Medulla oblongata (tissue), 1 donor: ENCODE measurements at regions not wholly inside any gene's neighbourhood (a gene's known extent, or its start where the extent isn't known, plus 50 kb on each side); places are given as distances from the start of the nearest gene placed in this dataset.

Experiments
- DNase-seq: peaks from one replicate; pipeline ENCODE4 v3.0.0-alpha.2; 2015; ENCODE audit errors: extremely low spot score

- DNase-seq: peak; percentile 5
Measured at GRCh38 chr9:23586906-23587305, 239.1 kb downstream of the ELAVL2 start.

- DNase-seq: peak; percentile 90
Measured at GRCh38 chr9:23587433-23587832, 238.6 kb downstream of the ELAVL2 start.

DNA sequence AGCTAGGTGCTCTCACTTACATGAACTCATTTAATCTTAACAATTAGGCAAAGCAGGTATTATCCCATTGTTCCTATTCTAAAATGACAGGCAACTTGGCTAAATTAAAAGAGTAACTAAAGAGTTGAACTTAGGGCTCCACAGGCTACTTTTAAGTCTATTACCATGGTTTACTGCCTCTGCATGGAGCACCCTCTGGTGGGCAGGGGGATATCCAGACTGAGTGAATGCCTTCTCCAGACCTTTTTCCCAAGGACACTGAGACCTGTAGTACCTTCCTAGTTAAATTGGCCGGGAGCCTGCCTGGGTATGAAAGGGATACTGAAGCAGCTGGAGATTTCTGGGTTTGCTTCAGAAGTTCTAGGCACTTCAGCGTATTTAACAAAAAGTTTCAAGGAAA is 238.1 kb downstream of the ELAVL2 start:
- DNase-seq: no peak

DNA sequence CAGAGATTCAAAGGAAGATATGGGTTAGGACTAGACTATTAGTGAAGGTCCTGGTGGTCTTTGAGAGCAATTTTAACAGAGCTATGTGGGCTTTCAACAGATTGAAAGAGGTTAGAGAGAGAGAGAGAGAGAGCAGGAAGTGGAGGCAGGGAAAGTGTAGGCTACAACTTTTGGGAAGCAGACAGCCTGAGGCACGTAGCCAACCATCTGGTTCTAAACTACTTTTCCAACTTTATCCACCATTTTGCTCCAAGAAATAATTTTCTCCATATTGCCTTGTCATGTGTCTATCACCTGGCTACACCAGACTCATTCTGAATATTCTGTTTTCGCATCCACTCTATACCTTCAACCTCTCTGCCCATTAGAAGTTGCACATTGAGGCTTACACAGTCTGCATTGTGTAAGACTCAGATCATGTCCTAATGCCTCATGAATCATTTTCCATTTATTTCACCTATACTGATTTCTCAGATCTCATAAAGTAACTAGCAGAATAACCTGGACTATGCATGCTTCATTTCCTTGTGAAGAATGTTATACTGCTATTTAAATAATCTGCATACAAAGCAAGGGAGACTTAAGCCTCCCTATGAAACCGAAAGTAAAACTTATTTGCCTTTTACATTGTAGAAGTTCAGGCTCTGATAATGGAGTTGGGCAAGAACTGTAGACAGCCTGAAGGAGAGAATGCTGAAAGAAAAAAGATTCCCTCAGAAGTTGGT is 235.6 kb downstream of the ELAVL2 start:
- peak; percentile 3 for DNase-seq

- DNase-seq: no peak
Measured at GRCh38 chr9:23594421-23594820, 231.6 kb downstream of the ELAVL2 start.

GRCh38 chr9:23596913-23597634 is 229.0 kb downstream of the ELAVL2 start:
- DNase-seq: no peak

- DNase-seq: no peak
Measured at GRCh38 chr9:23598994-23599393, 227.0 kb downstream of the ELAVL2 start.

- DNase-seq: no peak
Measured at GRCh38 chr9:23603311-23603710, 222.7 kb downstream of the ELAVL2 start.

- DNase-seq: no peak
Measured at GRCh38 chr9:23606107-23606506, 219.9 kb downstream of the ELAVL2 start.

- DNase-seq: no peak
Measured at GRCh38 chr9:23608456-23608855, 217.6 kb downstream of the ELAVL2 start.

DNA sequence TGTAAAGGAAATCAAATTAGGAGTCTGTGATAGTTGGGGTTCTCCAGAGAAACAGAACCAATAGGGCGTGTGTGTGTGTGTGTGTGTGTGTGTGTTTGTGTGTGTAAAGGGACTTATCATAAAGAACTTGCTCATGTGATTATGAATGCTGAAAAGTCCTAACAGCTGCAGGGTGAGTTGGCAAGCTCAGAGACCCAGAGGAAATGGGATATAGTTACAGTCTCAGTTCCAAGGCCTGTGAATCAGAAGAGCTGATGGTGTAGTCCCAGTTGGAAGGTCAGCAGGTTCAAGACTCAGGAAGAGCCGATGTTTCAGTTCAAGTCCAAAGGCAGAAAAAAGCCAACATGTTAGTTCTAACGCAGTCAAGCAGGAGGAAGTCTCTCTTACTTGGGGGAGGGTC is 214.2 kb downstream of the ELAVL2 start:
- no peak for DNase-seq

GRCh38 chr9:23615569-23615968 is 210.5 kb downstream of the ELAVL2 start:
- DNase-seq: no peak

DNA sequence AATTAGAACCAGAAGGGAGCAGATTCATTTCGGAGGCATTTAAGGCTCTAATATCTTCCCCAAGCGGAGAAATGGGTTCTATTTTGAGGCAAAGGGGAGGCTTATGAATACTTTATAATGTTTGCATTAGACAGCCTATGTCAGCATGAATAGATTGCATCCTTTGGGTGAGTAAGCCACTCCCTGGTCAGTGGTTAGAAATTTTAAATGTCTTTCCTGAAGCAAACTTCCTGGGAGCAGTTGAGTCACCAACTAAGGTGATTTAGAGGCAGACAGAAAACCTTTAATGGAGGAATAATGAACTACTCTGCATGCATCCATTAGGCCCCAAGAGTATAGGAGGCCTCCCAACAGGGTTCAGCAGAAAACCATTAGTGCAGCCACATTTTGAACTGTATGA is 204.9 kb downstream of the ELAVL2 start:
- DNase-seq: no peak

DNA sequence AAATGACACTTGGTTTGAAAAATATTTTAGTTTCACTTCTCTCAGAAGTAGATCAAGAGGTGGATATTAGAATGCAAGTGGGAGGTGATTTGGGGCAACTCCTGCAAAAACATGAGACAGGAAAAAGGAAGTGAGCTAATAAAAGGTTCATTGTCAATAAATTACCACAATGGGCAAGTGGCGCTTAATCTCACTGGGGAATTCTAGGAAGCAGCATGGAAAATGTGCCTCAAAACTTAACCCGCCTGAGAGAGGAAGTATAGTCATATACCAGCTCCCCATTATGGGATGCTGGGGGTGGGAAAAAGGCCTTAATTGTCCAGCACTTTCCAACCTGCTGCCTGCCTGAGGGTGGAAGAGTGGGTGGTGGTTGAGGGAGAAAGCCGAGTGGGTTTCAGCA is 204.1 kb downstream of the ELAVL2 start:
- no peak for DNase-seq

GRCh38 chr9:23622396-23622795 is 203.6 kb downstream of the ELAVL2 start:
- no peak for DNase-seq

- DNase-seq: no peak
Measured at GRCh38 chr9:23630488-23630887, 195.6 kb downstream of the ELAVL2 start.

- DNase-seq: no peak
Measured at GRCh38 chr9:23635276-23635675, 190.8 kb downstream of the ELAVL2 start.

- peak; percentile 8 for DNase-seq
Measured at GRCh38 chr9:23636199-23636598, 189.8 kb downstream of the ELAVL2 start.

GRCh38 chr9:23638011-23638410 is 188.0 kb downstream of the ELAVL2 start:
- DNase-seq: no peak

GRCh38 chr9:23638837-23639426 is 187.1 kb downstream of the ELAVL2 start:
- DNase-seq: no peak
